A673 (cell line): ENCODE measurements at regions not wholly inside any gene's neighbourhood (a gene's known extent, or its start where the extent isn't known, plus 50 kb on each side); places are given as distances from the start of the nearest gene placed in this dataset.

Experiments
- EZH2 ChIP-seq: fragments of 200-600 bp; sonication (generic); IDR thresholded peaks from 2 replicates; pipeline ENCODE4 v1.6.1; 2017; ENCODE audit warnings: borderline replicate concordance, low read depth, mild to moderate bottlenecking, mixed read lengths, antibody characterized with exemption, low read length; ENCODE audit not compliant: poor library complexity, severe bottlenecking
- TF ChIP-seq, protein P1 (sequence below): fragments of 300-800, 200-600 bp; sonication (generic); conservative IDR thresholded peaks from 2 replicates; pipeline ENCODE4 v1.5.1; 2017; ENCODE audit warnings: low read depth, mild to moderate bottlenecking, antibody characterized with exemption, low read length, moderate library complexity, mixed read lengths

GRCh38 chrX:9343971-9344370 is 120.9 kb upstream of the TBL1X start:
- TF ChIP-seq, protein P1, sequence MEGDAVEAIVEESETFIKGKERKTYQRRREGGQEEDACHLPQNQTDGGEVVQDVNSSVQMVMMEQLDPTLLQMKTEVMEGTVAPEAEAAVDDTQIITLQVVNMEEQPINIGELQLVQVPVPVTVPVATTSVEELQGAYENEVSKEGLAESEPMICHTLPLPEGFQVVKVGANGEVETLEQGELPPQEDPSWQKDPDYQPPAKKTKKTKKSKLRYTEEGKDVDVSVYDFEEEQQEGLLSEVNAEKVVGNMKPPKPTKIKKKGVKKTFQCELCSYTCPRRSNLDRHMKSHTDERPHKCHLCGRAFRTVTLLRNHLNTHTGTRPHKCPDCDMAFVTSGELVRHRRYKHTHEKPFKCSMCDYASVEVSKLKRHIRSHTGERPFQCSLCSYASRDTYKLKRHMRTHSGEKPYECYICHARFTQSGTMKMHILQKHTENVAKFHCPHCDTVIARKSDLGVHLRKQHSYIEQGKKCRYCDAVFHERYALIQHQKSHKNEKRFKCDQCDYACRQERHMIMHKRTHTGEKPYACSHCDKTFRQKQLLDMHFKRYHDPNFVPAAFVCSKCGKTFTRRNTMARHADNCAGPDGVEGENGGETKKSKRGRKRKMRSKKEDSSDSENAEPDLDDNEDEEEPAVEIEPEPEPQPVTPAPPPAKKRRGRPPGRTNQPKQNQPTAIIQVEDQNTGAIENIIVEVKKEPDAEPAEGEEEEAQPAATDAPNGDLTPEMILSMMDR, result no peak
- no peak for TF ChIP-seq EZH2
